Right ventricle myocardium superior (tissue), 1 donor: ENCODE measurements at regions not wholly inside any gene's neighbourhood (a gene's known extent, or its start where the extent isn't known, plus 50 kb on each side); places are given as distances from the start of the nearest gene placed in this dataset.

Experiments used
- ATAC-seq: fragments of 200-7000 bp; cut with Tn5 transposase; one replicate; pipeline ENCODE4 v1.9.1; 2020; ENCODE audit warnings: mild to moderate bottlenecking; ENCODE audit not compliant: poor library complexity
- DNase-seq: peaks from one replicate; pipeline ENCODE4 v3.0.0-alpha.2; 2020
- intact Hi-C: fragments of 100-400 bp; cut with DNase I; formaldehyde crosslinking; loops from one replicate; pipeline ENCODE4 v1.11.2; 2022
- donor health status: DM: no; HTN: yes; CAD: no; lungs with severe emphysema.

DNA sequence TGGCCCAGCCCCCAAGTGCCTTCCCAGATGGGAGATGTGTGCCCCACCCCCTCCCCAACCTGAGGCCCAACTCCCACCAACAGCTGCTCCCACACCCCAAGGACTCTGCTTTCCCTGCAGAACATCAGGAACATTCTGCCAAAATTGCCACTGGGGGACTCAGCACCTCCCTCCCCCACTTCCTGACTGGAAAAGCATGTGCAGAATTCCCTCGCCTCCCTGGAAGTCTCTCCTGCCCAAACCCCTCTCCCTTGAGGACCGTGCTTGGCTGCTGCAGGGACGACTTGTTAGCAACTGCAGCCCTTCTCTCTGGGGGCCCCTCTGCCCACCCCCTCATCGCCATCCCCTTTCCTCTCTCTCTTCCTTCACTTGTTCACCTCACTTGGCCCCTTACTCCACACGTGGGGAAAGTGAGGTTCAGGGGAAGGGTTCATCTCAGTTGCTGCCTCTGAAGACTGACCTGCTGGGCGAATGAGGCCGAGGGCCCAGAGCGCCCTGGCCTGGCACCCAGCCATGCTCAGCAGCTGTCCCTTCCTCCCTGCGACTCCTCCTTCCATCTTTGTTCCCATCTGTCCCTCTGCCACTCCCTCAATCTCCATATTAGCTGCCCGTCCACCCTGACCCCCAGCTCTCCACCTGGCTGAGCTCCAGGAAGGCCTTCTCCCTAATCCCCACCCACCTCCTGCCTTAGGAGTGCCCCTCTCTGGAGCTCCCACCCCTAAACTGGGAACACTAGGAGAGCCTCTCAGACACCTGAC, 105.1 kb downstream of the CHST1 start:
- intact Hi-C loops, result no loop called here
- DNase-seq (peak; percentile 48), ATAC-seq (peak; percentile 44)

DNA sequence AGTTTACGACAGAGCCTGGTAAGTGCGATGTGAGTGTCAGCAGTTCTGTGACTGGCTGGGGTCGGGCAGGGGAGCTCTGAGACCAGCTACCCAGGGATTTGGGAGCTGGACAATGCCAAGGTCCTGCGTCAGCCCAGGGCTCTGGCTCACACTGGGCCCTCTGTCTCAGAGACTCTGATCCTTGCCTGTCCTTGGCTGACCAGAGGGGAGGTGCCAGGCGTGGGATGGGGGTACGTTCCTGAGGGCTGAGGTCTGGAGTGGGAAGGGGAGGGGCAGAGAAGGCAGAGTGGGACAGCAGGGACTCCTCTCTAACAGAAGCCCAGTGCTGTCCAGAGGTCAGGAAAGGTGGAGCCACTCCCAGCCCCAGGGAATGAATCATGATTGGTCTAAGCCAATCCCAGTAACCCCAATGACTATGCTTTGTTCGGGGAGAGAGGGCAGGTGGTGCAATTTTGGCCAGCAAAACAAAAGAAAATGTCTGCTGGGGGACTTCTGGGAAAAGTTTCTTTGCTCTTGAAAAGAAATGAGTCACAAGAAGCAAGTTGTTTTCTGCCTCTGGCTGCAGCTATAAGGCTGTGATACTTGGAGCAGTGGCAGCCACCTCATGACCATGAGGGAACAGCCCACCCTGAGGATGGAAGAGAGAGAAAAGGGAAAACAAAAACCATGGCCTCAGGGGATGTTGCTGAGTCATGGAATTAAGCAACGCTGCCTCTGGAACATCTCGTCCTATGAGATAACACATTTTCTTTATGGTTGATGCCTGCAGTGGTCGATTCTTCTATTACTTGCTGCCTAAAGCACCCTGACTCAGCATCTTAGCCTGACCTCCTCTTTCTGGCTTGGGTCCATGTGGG, 108.3 kb downstream of the CHST1 start:
- ATAC-seq, result peak; percentile 34
- intact Hi-C loops, result no loop called here
- no peak for DNase-seq

DNA sequence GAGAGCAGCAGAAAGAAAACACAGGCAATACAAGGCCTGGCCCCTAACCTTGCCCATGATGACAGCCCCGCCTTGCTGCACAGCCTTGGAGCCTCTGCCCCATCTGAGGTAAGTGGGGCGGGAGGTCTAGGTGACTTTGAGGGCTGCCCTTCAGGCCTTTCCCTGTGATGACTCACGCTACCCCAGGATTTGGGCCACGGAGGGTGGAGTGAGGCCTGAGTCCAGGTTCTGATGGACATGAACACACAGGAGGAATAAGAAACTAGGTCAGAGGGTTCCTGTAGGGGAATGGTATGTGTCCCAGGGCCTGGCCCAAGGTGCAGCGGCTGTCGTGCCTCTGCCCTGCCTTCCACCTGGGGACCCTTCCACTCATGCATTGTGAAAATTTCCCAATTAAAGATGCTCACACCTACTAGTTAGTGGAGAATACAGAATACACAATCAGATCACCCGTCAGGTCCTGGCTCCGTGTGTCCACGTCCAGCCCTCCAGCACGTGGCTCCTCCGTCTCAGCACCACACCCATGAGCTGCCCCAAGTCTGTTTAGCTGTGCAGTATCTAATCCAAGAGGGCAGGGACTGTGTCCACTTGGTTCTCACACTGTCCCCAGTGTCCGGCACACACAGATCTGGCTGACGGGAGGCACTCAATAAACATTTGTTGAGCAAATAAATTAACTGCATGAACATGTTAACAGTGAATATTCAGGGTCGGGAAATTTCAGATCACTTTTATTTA, 111.0 kb downstream of the CHST1 start:
- intact Hi-C loops, result no loop called here
- ATAC-seq (peak; percentile 63), DNase-seq (no peak)

DNA sequence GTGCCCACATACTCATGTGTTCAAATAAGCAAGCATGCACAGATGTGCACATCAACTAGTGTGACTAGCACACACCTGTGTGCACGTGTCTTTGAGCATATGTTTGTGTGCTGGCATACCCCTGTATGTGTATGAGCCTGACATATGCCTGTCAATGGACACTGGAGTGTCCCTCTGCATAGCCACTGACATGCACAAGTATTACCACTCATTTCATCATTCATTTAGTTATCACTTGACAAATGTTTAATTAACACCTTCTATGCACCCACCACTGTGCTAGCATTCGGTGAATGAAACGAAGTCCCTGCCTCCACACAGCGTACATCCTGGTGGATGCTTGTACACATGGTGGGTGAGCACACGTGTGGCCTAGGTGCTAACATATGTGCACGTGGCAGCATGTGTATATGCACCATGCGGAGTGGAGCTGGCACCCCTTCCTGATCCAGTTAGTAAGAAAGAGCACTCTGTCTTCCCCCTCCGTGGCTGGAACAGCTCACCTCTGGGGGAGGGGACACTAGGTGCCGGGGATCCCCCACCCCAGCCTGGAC, 112.0 kb downstream of the CHST1 start:
- ATAC-seq, result no peak
- no peak for DNase-seq
- intact Hi-C loops, result no loop called here

DNA sequence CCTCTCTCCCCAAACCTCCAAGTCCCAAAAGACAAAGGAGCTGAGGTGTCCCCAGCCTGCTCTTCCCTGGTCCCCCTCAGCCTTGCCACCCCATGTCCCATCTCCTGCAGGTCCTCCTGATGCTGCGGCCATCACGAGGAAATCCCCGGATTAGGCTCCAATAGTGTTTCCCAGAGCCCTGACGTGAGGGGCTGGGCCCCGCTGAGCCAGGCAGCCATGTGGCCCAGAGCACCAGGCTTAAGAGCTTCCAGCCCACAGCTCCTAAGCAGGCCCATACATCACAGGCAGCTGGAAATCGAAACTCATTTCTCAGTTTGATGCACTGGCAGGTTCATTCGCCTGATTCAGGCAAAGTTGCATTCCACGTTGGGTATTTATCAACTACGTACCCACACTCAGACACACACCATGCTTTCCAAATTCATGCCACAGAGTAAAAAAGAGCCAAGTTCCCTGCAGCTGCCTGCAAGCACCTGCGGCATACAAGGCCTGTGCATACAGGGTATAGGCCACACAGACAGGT, 114.2 kb downstream of the CHST1 start:
- ATAC-seq, result no peak
- intact Hi-C loops, result no loop called here
- no peak for DNase-seq

DNA sequence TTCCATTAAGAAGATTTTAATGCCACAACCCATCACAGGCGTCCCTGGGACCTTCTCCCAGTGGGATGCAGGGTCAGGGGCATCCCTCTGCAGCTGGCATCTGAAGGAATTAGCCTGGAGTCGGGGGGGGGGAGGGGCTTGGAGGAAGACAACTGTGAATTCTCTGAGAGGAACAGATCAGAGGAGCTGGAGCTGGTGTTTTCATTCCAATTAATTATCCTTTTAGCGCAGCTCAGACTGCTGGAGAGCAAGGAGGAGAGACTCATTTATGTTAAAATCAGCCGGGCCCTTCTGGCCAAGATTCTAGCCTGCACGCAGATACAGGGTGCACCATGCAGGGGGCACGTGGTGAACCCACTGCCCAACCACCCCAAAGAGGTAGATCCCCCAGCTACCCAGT, 116.2 kb downstream of the CHST1 start:
- intact Hi-C loops, result no loop called here
- DNase-seq (no peak), ATAC-seq (no peak)

DNA sequence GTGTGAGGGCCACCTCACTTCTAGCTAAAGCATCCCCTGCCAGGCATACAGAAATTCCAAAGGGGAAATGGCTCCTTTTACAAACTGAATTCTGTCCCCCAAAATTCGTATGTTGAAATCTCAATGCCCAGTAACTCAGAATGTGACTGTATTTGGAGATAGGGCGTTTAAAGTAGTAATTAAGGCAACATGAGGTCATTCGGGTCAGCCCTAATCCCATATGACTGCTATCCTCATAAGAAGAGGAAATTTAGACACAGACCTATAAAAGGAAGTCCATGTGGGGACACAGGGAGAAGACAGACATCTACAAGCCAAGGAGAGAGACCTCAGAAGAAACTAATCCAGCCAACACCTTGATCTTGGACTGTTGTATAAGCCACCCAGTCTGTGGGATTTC, 119.1 kb downstream of the CHST1 start:
- DNase-seq (no peak), ATAC-seq (no peak)
- intact Hi-C loops, result no loop called here

DNA sequence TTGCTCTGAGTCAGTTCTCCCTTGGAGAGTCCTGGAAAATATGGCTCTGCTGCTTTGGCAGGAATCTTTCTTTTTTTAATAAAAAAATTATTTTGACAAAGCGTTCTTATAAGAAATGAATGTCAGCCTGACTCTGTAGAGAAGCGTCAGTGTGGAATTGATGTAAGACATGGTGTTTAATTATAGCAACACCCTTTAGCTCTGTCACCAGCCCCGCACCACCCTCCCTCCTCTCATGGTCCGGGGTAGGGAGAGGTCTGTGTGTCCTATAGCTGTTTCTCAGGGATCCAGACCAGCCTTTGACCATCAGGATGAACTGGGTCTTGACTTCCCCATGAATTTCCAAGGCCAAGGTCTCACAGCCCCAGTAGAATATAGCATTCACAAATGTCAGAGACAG, 120.6 kb downstream of the CHST1 start:
- intact Hi-C loops, result no loop called here
- ATAC-seq (no peak), DNase-seq (no peak)

DNA sequence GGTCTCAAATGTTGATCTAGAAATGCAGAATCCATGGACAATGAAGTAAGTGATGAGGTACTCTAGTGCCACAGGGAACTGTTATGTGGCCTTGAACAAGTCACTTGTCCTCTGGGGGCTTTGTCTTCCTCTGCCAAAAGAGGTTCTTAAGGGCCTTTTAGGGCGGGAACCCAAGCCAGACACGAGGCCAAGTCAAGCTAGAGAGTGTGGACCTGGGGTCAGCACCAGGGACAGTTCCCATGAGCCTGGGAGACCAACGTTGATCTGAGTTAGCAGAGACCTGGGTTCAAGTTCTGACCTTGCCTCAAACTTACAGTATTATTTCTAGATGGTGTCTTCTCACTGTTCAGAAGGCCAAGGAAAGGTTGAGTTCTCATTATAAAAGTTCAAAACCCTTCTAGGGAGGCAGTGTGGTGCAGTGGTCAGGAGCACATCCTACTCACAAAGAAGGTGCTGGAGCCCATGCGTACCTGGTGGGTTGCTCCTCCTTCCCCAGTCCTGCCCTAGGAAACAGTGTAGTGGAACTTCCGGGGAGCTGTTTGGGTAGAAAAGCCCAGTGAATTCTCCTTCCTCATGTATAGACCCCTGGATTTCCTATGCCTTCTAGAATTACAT, 121.5 kb downstream of the CHST1 start:
- intact Hi-C loops, result no loop called here
- DNase-seq (no peak), ATAC-seq (no peak)

DNA sequence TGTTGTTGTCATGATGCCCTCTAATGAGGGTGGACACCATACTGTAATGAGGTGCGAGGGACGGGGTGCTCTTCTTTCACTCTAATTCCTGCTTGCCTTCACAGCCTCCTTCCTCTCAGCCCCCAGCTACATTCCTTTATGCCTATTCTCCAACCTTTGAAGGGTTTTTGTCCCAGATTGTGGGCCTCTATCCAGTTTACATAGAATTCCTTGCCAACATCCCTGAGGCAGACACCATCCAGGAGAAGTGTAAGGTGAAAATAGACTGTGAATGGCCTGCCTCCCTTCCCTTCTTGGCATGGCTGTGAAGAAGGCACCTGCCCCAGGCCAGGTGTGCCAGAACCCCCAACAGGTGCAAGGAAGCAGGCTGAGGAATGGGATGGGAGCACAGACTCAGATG, 122.3 kb downstream of the CHST1 start:
- intact Hi-C loops, result no loop called here
- ATAC-seq (no peak), DNase-seq (no peak)

DNA sequence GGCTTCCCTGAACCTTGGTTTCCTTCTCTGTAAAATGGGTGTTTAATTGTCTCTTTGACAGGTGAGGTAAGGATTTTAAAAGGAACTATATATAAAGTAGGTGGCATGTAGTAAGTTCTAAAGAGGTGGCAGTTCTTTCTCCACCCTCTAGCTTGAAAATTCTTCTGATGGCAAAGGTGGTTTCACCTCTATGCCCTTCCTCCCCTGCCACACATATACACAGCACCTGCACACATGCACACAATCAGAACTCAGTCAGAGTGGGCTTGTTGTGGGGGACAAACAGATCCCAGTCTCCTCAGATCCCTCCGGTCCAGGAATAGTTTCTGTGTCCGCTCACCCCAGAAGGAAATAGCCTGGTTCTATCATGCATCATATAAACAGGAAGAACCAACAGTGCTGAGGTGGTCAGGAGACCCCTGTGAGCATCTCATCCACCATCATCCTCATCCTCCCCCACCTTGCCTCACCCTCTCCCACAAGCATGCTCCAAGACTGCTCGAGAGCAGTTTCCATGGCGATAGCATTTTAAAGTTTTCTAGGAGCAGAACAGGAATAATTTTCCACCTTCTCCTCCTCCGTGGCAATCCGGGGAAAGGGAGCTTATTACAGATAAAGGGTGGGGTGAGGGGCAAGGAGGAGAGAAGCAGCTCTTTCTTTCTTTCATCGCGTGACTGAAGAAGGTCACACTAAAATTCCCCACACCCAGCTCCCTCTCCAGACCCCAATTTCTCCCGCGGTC, 123.6 kb downstream of the CHST1 start:
- ATAC-seq, result no peak

DNA sequence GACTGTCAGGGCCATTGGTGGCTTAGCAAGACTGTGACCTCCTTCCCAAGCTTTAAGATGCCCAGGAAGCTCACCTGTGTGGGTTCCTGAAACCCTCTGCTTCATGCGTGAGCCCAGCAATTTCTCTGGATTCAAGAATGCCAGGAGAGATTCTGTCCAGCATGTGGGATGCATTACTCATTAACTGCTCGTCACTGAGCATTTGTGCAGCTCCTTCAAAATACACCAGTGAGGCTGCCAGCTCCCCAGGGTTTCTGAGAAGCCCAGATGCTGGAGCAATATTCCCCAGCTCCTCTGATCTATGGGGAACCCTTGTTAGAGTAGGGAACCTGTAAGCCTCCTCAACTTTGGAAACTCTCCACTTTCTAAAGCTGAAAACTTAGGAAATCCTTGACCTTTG, 126.5 kb downstream of the CHST1 start:
- intact Hi-C loops, result no loop called here
- ATAC-seq (no peak), DNase-seq (no peak)

More for the DNA sequence above, 123.6 kb downstream of the CHST1 start:
- intact Hi-C loops, result no loop called here
- no peak for DNase-seq

DNA sequence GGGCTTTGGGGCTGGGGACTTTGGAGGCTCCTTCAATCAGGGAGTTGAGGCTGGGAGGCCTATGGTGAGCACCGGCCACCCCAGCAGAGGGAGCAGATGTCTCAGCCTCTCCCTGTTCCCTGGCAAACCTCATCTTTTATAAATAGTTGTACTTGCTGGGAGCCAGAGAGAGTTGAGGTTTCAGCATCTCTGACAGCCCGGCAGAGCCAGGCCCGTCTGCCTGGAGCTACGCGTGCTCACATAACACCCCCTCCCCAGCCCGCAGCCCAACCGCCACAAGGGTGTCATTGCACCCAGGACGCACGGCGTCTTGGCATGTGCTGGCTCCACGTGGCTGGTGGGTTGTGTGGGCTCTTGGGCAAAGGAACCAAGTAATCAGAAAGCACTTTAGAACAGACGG, 127.1 kb downstream of the CHST1 start:
- DNase-seq (peak; percentile 59), ATAC-seq (peak; percentile 91)
- intact Hi-C loops, result no loop called here

DNA sequence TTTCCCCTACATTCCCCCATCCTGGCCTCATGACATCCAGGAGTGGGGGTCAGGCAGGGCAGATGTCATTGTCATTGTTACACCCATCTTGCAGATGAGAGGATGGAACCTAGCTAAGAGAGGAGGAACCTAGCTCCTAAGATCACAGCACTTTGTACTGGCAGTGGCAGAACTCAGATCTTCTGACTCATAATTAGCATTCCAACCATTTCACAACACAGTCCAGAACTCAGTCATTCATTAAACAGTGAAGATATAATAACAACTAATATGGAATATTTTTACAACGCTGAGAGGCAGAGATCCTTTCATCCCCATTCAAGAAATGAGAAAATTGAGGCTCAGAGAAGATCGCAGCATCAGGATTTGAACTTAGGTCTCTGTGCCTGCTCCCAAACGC, 127.8 kb downstream of the CHST1 start:
- ATAC-seq (no peak), DNase-seq (no peak)
- intact Hi-C loops, result no loop called here

DNA sequence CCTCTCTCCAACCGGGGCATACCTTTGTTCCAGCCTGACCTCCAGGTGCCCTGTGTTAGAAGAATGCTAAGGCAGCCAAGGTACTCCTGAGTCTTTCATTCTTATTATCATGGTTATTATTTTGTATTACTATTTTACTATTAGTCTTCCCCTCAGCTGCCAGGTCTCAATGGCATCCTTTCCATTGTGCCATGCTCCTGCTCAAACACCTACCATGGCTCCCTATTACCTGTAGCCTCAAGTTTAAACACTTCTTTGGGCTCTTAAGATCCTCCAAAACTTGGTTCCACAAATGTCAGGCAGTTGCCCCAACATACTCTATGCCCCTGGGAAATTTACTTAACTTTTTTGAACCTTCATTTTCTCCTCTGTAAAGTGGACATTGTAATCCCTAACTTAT, 130.4 kb downstream of the CHST1 start:
- DNase-seq (no peak), ATAC-seq (no peak)
- intact Hi-C loops, result no loop called here

DNA sequence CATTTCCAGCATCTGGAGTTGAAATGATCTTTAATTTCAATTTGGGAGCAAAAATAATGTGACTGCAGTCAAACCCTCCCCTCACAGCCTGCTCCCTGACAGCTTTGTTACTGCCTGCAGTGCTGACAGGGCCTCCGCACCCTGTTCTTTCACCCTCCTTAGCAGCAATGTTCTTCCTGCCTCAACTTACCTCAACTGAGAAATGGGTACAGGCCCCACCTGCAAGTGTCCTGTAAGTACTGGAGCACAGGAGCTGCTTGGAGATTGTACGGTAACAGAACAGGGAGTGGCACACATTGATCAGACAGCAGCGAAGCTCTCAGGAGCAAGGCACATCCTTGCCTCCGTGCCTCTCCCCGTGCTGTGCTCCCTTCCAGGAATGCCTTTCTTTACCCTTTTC, 131.3 kb downstream of the CHST1 start:
- intact Hi-C loops, result no loop called here
- DNase-seq (no peak), ATAC-seq (no peak)

DNA sequence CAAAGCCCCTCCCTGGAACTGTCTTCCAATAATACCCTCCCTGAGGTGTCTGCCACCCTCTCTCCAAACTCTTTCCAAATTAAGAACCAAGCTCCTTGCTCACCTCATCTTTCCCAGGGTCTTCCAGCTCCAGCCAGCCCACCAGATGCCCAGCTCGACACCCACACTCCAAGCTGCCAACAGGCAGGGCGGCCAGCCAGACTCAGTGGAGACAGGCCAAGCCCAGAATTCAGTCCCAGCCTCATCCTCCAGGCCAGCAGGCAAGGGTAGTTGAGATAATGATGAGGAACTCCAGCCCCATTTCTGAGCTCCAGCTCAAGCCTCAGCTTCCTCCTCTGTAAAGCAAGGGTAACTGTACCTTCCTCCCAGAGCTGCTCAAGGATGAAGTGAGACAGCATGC, 132.9 kb downstream of the CHST1 start:
- DNase-seq, result no peak
- intact Hi-C loops, result no loop called here
- ATAC-seq, result peak; percentile 52

DNA sequence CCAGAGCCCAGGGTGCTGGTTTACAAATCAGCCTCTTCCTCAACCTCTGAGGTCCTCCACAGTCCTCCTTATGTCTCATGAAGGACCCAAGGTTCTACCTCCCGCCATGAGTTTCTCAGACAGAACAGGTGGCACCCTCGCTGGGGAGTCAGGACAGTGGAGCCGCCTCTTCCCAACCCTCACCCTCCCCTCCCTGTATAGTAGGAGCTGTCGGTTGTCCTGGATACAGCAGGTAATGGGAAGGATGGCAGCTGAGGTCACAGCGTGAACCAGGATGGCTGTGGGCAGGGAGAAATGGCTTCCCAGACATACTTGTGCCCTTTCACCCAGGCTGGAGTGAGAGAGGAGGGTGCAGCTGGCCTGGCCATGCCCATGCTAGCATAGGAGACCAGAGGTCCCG, 134.6 kb downstream of the CHST1 start:
- DNase-seq (no peak), ATAC-seq (no peak)
- intact Hi-C loops, result no loop called here
